Mucosa of descending colon (tissue), 3 donors: ENCODE measurements at regions not wholly inside any gene's neighbourhood (a gene's known extent, or its start where the extent isn't known, plus 50 kb on each side); places are given as distances from the start of the nearest gene placed in this dataset.

Source experiments
- ATAC-seq: fragments of 200-7000 bp; cut with Tn5 transposase; one replicate; pipeline ENCODE4 v1.9.1; 2020; ENCODE audit warnings: mild to moderate bottlenecking, moderate library complexity
- DNase-seq, 3 donors: peaks; one replicate each; pipeline ENCODE4 v3.0.0-alpha.2; 2020
- H3K36me3 ChIP-seq: fragments of 200-600 bp; one replicate; pipeline ENCODE4 v1.8.0; 2021; ENCODE audit warnings: low read depth, mild to moderate bottlenecking
- H3K4me1 ChIP-seq: fragments of 200-600 bp; one replicate; pipeline ENCODE4 v1.8.0; 2021; ENCODE audit warnings: low read depth, mild to moderate bottlenecking
- H3K4me3 ChIP-seq: fragments of 200-600 bp; one replicate; pipeline ENCODE4 v1.8.0; 2021; ENCODE audit warnings: mild to moderate bottlenecking
- H3K9me3 ChIP-seq: fragments of 200-600 bp; one replicate; pipeline ENCODE4 v1.8.0; 2021; ENCODE audit warnings: mild to moderate bottlenecking
- intact Hi-C, 2 donors: fragments of 100-400 bp; cut with DNase I in 1 of 2; cut with micrococcal nuclease in 1 of 2; formaldehyde crosslinking; loops; one replicate each; pipeline versions ENCODE4 v1.11.0 to v1.11.1; 2022; cut with DNase I, micrococcal nuclease
- TF ChIP-seq, protein P1 (sequence below): fragments of 200-600 bp; IDR thresholded peaks from one replicate; pipeline ENCODE4 v1.8.0; 2022; ENCODE audit warnings: antibody characterized with exemption, mild to moderate bottlenecking
- donor health status: DM: no; HTN: no; CAD: no; lungs with moderate emphysema.
- donor health status: DM: no; HTN: no; CAD: no.
- donor health status: DM: no; HTN: yes; CAD: no.

GRCh38 chr12:131604859-131605258 lies 106.0 kb upstream of the SFSWAP start:
- DNase-seq (no peak), ATAC-seq (no peak)
- H3K9me3 ChIP-seq: no peaks in the 10 kb centered on the region
- TF ChIP-seq, protein P1, sequence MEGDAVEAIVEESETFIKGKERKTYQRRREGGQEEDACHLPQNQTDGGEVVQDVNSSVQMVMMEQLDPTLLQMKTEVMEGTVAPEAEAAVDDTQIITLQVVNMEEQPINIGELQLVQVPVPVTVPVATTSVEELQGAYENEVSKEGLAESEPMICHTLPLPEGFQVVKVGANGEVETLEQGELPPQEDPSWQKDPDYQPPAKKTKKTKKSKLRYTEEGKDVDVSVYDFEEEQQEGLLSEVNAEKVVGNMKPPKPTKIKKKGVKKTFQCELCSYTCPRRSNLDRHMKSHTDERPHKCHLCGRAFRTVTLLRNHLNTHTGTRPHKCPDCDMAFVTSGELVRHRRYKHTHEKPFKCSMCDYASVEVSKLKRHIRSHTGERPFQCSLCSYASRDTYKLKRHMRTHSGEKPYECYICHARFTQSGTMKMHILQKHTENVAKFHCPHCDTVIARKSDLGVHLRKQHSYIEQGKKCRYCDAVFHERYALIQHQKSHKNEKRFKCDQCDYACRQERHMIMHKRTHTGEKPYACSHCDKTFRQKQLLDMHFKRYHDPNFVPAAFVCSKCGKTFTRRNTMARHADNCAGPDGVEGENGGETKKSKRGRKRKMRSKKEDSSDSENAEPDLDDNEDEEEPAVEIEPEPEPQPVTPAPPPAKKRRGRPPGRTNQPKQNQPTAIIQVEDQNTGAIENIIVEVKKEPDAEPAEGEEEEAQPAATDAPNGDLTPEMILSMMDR: no peak
- no peaks in the 10 kb centered on the region for H3K36me3 ChIP-seq
- H3K4me1 ChIP-seq: no peaks in the 10 kb centered on the region
- intact Hi-C loops: no loop called here
- no peak overlapping the region for H3K4me3 ChIP-seq

- DNase-seq: no peak
- no peak for ATAC-seq
- Histone ChIP-seq H3K9me3 (no peaks in the 10 kb centered on the region), H3K4me3 (no peak overlapping the region), H3K36me3 (no peaks in the 10 kb centered on the region), H3K4me1 (no peaks in the 10 kb centered on the region)
- TF ChIP-seq, protein P1: no peak
- intact Hi-C loops: no loop called here
Observed at GRCh38 chr12:131605304-131605829, 105.5 kb upstream of the SFSWAP start.

- ATAC-seq (no peak), DNase-seq (no peak)
- H3K4me1 ChIP-seq: no peaks in the 10 kb centered on the region
- H3K9me3 ChIP-seq: no peaks in the 10 kb centered on the region
- no peaks in the 10 kb centered on the region for H3K36me3 ChIP-seq
- no peak overlapping the region for H3K4me3 ChIP-seq
- intact Hi-C loops: no loop called here
- TF ChIP-seq, protein P1: no peak
Observed at GRCh38 chr12:131606218-131606901, 104.5 kb upstream of the SFSWAP start.

- no peaks in the 10 kb centered on the region for H3K9me3 ChIP-seq
- DNase-seq (peak in 1 of 3 donors; percentile 15), ATAC-seq (no peak)
- H3K36me3 ChIP-seq: no peaks in the 10 kb centered on the region
- TF ChIP-seq, protein P1: no peak
- no peak overlapping the region for H3K4me3 ChIP-seq
- intact Hi-C loops: no loop called here
- no peaks in the 10 kb centered on the region for H3K4me1 ChIP-seq
Observed at GRCh38 chr12:131607658-131608447, 103.0 kb upstream of the SFSWAP start.

DNA sequence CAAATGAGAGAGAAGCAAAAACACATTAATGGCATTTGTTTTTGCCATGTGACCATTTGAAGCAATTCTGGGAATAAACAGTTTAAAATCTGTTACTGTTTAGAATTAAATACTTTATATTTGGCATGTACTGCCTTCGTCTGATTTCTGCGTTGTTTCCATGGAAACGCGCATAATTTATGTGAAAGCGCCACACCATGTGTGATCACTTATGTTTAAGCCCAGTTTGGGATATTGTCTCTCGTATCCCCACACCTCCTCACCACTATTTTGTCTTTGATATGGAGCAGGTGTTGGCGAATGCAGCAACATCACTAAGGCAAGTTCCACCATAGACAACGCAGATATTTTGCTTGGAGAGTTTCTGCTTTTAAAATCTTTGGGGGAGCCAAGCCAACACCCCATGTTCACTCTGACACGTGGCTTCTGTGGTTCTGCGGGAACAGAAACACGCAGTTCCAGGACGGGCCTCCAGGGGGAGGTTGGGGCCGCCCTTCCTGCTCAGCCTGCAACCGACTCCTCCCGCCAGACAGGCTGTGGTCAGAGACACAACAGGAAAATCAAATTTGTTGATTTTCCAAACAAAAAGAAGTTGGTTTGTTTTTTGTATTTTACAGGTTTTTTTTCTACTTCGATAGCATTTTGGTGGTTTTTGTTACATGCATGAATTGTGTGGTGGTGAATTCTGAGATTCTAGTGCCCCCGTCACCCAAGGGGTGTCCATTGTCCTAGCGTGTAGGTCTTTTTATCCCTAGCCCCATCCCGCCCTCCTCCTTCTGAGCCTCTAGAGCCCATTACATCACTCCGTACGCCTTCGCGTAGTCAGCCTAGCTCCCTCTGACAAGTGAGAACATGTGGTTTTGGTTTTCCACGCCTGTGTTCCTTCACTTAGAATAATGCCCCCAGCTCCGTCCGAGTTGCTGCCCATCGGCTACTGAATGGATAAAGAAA lies 101.9 kb upstream of the SFSWAP start:
- no peaks in the 10 kb centered on the region for H3K4me1 ChIP-seq
- DNase-seq (peak in 2 of 3 donors; percentile 77 to 79), ATAC-seq (peak; percentile 87)
- H3K4me3 ChIP-seq: no peak overlapping the region
- no peaks in the 10 kb centered on the region for H3K9me3 ChIP-seq
- intact Hi-C loops: no loop called here
- no peaks in the 10 kb centered on the region for H3K36me3 ChIP-seq
- TF ChIP-seq, protein P1: peak; percentile 86
